ENCODE measurements at regions not wholly inside any gene's neighbourhood (a gene's known extent, or its start where the extent isn't known, plus 50 kb on each side); places are given as distances from the start of the nearest gene placed in this dataset.
A peak's percentile ranks its signal among the peaks of the same experiment; 100 is the strongest.

GRCh38 chr2:215876139-215876936 lies 137.0 kb downstream of the MREG start (continued):
- TF ChIP-seq ZNF549 (CRISPR knock-in tag; IDR thresholded peaks at IDR 0.05) (no peak), ZNF629 (CRISPR knock-in tag; conservative IDR thresholded peaks at IDR 0.05) (no peak), POLR2A (IDR thresholded peaks at IDR 0.05; ENCODE audit: insufficient read depth in 1 of 2, low read depth in 2 of 2, low read length in 2 of 2) (no peak), RBM39 (IDR thresholded peaks at IDR 0.05; ENCODE audit: low read depth, low read length, poor library complexity, severe bottlenecking) (no peak), ZNF432 (CRISPR knock-in tag; IDR thresholded peaks at IDR 0.05; ENCODE audit: borderline replicate concordance) (no peak), NFYB (CRISPR knock-in tag; IDR thresholded peaks at IDR 0.05) (no peak), ZNF775 (CRISPR knock-in tag; IDR thresholded peaks at IDR 0.05; ENCODE audit: borderline replicate concordance) (no peak), NONO (IDR thresholded peaks at IDR 0.05) (no peak), NONO (CRISPR knock-in tag; conservative IDR thresholded peaks at IDR 0.05) (no peak), ZIK1 (CRISPR knock-in tag; IDR thresholded peaks at IDR 0.05; ENCODE audit: borderline replicate concordance, low read depth) (no peak), ISX (CRISPR knock-in tag; conservative IDR thresholded peaks at IDR 0.05) (no peak), MED1 (CRISPR knock-in tag; IDR thresholded peaks at IDR 0.05) (peak; percentile 78), ATM (IDR thresholded peaks at IDR 0.05; ENCODE audit: borderline replicate concordance) (no peak), TEF (CRISPR knock-in tag; IDR thresholded peaks at IDR 0.05) (no peak), NAIF1 (CRISPR knock-in tag; IDR thresholded peaks at IDR 0.05; ENCODE audit: borderline replicate concordance) (no peak), ZSCAN29 (CRISPR knock-in tag; conservative IDR thresholded peaks at IDR 0.05) (no peak), EZH2 (conservative IDR thresholded peaks at IDR 0.05; ENCODE audit: low read depth, low read length) (no peak), ZNF232 (CRISPR knock-in tag; IDR thresholded peaks at IDR 0.05; ENCODE audit: borderline replicate concordance) (no peak), PHB2 (IDR thresholded peaks at IDR 0.05; ENCODE audit: partially characterized antibody) (no peak), NFIC (IDR thresholded peaks at IDR 0.05; ENCODE audit: low read length) (peak; percentile 98), AKNA (CRISPR knock-in tag; IDR thresholded peaks at IDR 0.05; ENCODE audit: borderline replicate concordance) (no peak)
- TF ChIP-seq, protein P1, sequence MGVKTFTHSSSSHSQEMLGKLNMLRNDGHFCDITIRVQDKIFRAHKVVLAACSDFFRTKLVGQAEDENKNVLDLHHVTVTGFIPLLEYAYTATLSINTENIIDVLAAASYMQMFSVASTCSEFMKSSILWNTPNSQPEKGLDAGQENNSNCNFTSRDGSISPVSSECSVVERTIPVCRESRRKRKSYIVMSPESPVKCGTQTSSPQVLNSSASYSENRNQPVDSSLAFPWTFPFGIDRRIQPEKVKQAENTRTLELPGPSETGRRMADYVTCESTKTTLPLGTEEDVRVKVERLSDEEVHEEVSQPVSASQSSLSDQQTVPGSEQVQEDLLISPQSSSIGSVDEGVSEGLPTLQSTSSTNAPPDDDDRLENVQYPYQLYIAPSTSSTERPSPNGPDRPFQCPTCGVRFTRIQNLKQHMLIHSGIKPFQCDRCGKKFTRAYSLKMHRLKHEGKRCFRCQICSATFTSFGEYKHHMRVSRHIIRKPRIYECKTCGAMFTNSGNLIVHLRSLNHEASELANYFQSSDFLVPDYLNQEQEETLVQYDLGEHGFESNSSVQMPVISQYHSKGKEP (CRISPR knock-in tag; IDR thresholded peaks at IDR 0.05), result no peak
- TF ChIP-seq, protein P2, sequence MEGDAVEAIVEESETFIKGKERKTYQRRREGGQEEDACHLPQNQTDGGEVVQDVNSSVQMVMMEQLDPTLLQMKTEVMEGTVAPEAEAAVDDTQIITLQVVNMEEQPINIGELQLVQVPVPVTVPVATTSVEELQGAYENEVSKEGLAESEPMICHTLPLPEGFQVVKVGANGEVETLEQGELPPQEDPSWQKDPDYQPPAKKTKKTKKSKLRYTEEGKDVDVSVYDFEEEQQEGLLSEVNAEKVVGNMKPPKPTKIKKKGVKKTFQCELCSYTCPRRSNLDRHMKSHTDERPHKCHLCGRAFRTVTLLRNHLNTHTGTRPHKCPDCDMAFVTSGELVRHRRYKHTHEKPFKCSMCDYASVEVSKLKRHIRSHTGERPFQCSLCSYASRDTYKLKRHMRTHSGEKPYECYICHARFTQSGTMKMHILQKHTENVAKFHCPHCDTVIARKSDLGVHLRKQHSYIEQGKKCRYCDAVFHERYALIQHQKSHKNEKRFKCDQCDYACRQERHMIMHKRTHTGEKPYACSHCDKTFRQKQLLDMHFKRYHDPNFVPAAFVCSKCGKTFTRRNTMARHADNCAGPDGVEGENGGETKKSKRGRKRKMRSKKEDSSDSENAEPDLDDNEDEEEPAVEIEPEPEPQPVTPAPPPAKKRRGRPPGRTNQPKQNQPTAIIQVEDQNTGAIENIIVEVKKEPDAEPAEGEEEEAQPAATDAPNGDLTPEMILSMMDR (CRISPR knock-in tag; IDR thresholded peaks at IDR 0.05), result no peak

Data from HepG2 (cell line).